MM.1S (cell line): ENCODE measurements at regions not wholly inside any gene's neighbourhood (a gene's known extent, or its start where the extent isn't known, plus 50 kb on each side); places are given as distances from the start of the nearest gene placed in this dataset.

Source experiments
- DNase-seq: peaks from one replicate; pipeline ENCODE4 v3.0.0-alpha.2; 2015
- H2AFZ ChIP-seq: fragments of 300-600 bp; sonication (generic); 2 replicates; pipeline ENCODE4 v1.6.0; 2016; ENCODE audit warnings: antibody characterized with exemption, low read length
- H3F3A ChIP-seq: fragments of 300-600 bp; sonication (generic); 2 replicates; pipeline ENCODE4 v1.6.1; 2016; ENCODE audit warnings: mild to moderate bottlenecking, antibody characterized with exemption, low read length, moderate library complexity, mixed read lengths; ENCODE audit not compliant: insufficient read depth
- H3K27ac ChIP-seq: fragments of 300-600 bp; sonication (generic); 2 replicates; pipeline ENCODE4 v1.5.1; 2016; ENCODE audit warnings: mild to moderate bottlenecking, low read length
- H3K27me3 ChIP-seq: fragments of 300-600 bp; sonication (generic); replicated peaks from 2 replicates; pipeline ENCODE4 v1.6.0; 2016; ENCODE audit warnings: low read length; ENCODE audit not compliant: insufficient read depth
- H3K36me3 ChIP-seq: fragments of 300-600 bp; sonication (generic); replicated peaks from 2 replicates; pipeline ENCODE4 v1.6.1; 2016; ENCODE audit warnings: mild to moderate bottlenecking, low read length, mixed read lengths; ENCODE audit not compliant: insufficient read depth
- H3K4me1 ChIP-seq: fragments of 300-600 bp; sonication (generic); 2 replicates; pipeline ENCODE4 v1.6.1; 2016; ENCODE audit warnings: low read length, mixed read lengths
- H3K4me2 ChIP-seq: fragments of 300-600 bp; sonication (generic); 2 replicates; pipeline ENCODE4 v1.6.0; 2016; ENCODE audit warnings: low read depth, low read length
- H3K4me3 ChIP-seq: fragments of 300-600 bp; sonication (generic); 2 replicates; pipeline ENCODE4 v1.5.1; 2016; ENCODE audit warnings: low read length, mixed read lengths
- H3K79me2 ChIP-seq: fragments of 300-600 bp; sonication (generic); 2 replicates; pipeline ENCODE4 v1.6.1; 2016; ENCODE audit warnings: mixed run types, low read length, mixed read lengths
- H3K9ac ChIP-seq: fragments of 300-600 bp; sonication (generic); 2 replicates; pipeline ENCODE4 v1.6.1; 2016; ENCODE audit warnings: low read length, mixed read lengths
- H3K9me2 ChIP-seq: fragments of 300-600 bp; sonication (generic); replicated peaks from 2 replicates; pipeline ENCODE4 v1.6.1; 2016; ENCODE audit warnings: mild to moderate bottlenecking, low read length, mixed read lengths; ENCODE audit not compliant: insufficient read depth
- H3K9me3 ChIP-seq: fragments of 300-600 bp; sonication (generic); replicated peaks from 2 replicates; pipeline ENCODE4 v1.6.1; 2016; ENCODE audit warnings: mild to moderate bottlenecking, low read length, mixed read lengths; ENCODE audit not compliant: insufficient read depth
- H4K20me1 ChIP-seq: fragments of 300-600 bp; sonication (generic); 2 replicates; pipeline ENCODE4 v1.6.1; 2016; ENCODE audit warnings: mild to moderate bottlenecking, low read length, moderate library complexity, mixed read lengths; ENCODE audit not compliant: insufficient read depth
- CTCF ChIP-seq: fragments of 300-600 bp; sonication (generic); IDR thresholded peaks from 2 replicates; pipeline ENCODE4 v1.5.1; 2016; ENCODE audit warnings: antibody characterized with exemption, low read length, mixed read lengths
- EZH2 ChIP-seq: fragments of 300-600 bp; sonication (generic); optimal IDR thresholded peaks from 2 replicates; pipeline ENCODE3; 2017; ENCODE audit warnings: low read depth, mild to moderate bottlenecking, antibody characterized with exemption, low read length, mixed read lengths
- EZH2phosphoT487 ChIP-seq: fragments of 300-600 bp; sonication (generic); IDR thresholded peaks from 2 replicates; pipeline ENCODE4 v1.6.1; 2018; ENCODE audit warnings: antibody characterized with exemption, low read length

DNA sequence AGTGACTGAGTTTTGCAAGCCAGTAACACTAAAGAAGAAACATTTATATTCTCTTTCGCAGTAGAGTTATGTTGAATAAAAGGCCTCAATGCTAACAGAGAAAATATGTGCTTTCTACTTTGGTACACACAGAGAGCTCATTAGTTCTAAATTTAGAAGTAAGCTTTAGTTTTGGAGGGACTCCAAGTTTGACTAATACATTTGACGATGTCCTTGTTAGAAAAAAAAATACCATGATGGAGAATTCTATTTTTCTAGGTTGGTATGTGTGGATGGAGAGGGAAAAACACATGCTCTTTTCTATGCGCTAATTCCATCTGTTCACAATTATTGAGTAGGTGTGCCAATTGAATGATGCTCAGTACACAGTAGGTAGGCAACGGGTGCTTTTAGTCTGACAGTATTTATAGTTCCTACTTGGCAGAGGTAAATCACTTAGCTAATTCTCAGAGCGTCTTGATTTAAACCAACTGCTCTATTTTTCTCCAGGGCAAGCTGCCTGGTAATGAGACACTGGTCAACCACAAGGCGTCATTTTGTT lies 327.2 kb upstream of the AKR1E2 start:
- Histone ChIP-seq H3K27ac (no peak overlapping the region), H4K20me1 (no peaks in the 10 kb centered on the region), H3K9me3 (no peaks in the 10 kb centered on the region), H3K36me3 (no peaks in the 10 kb centered on the region), H3K4me3 (no peak overlapping the region), H3F3A (no peaks in the 10 kb centered on the region), H3K9ac (no peak overlapping the region), H2AFZ (no peak overlapping the region), H3K4me1 (no peaks in the 10 kb centered on the region), H3K79me2 (no peaks in the 10 kb centered on the region), H3K9me2 (no peaks in the 10 kb centered on the region), H3K4me2 (no peak overlapping the region), H3K27me3 (no peaks in the 10 kb centered on the region)
- DNase-seq, result no peak
- TF ChIP-seq EZH2phosphoT487 (no peak), CTCF (no peak), EZH2 (no peak)

GRCh38 chr10:4494551-4494950 lies 331.5 kb upstream of the AKR1E2 start:
- H3K36me3 ChIP-seq, result no peaks in the 10 kb centered on the region
- H3K27me3 ChIP-seq, result no peaks in the 10 kb centered on the region
- no peak overlapping the region for H3K4me3 ChIP-seq
- no peaks in the 10 kb centered on the region for H3K9me2 ChIP-seq
- no peak for DNase-seq
- H3K9ac ChIP-seq, result no peak overlapping the region
- H3F3A ChIP-seq, result no peaks in the 10 kb centered on the region
- H3K4me2 ChIP-seq, result no peak overlapping the region
- H2AFZ ChIP-seq, result no peak overlapping the region
- no peaks in the 10 kb centered on the region for H3K79me2 ChIP-seq
- H4K20me1 ChIP-seq, result no peaks in the 10 kb centered on the region
- no peaks in the 10 kb centered on the region for H3K4me1 ChIP-seq
- H3K27ac ChIP-seq, result no peak overlapping the region
- no peaks in the 10 kb centered on the region for H3K9me3 ChIP-seq
- TF ChIP-seq EZH2, result no peak
- TF ChIP-seq EZH2phosphoT487, result no peak
- TF ChIP-seq CTCF, result no peak

DNA sequence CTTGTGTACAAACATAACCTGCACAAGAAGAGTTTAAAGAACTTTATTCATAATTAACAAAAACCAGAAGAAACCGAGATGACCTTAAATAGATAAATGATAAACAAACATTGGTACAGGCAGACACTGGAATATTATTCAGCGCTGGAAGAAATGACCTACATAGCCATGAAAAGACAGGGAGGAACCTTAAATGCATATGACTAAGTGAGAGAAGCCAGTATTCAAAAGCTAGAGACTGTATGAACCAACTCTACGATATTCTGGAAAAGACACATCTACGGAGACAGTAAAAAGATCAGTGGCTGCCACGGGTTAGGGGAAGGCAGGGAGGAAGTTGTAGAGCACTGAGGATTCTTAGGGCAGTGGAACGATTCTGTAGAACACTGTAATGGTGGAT lies 333.8 kb upstream of the AKR1E2 start:
- H3K4me1 ChIP-seq, result no peaks in the 10 kb centered on the region
- no peak for DNase-seq
- H3K9me2 ChIP-seq, result no peaks in the 10 kb centered on the region
- H2AFZ ChIP-seq, result no peak overlapping the region
- no peaks in the 10 kb centered on the region for H3F3A ChIP-seq
- H3K4me3 ChIP-seq, result no peak overlapping the region
- H3K27me3 ChIP-seq, result no peaks in the 10 kb centered on the region
- H4K20me1 ChIP-seq, result no peaks in the 10 kb centered on the region
- H3K9me3 ChIP-seq, result no peaks in the 10 kb centered on the region
- no peaks in the 10 kb centered on the region for H3K36me3 ChIP-seq
- no peak overlapping the region for H3K27ac ChIP-seq
- no peak overlapping the region for H3K4me2 ChIP-seq
- no peaks in the 10 kb centered on the region for H3K79me2 ChIP-seq
- no peak for TF ChIP-seq EZH2phosphoT487
- TF ChIP-seq CTCF, result no peak
- TF ChIP-seq EZH2, result no peak
- H3K9ac ChIP-seq, result no peak overlapping the region
